Right ventricle myocardium inferior (tissue), 1 donor: ENCODE measurements at regions not wholly inside any gene's neighbourhood (a gene's known extent, or its start where the extent isn't known, plus 50 kb on each side); places are given as distances from the start of the nearest gene placed in this dataset.
"Not testable (repeated sequence)": the region's sequence is repeated elsewhere in the genome, so short reads cannot be mapped to it uniquely, and the experiment has no call there.

Source experiments
- ATAC-seq: fragments of 200-7000 bp; cut with Tn5 transposase; one replicate; pipeline ENCODE4 v1.9.1; 2020; ENCODE audit warnings: mild to moderate bottlenecking, moderate library complexity
- DNase-seq: peaks from one replicate; pipeline ENCODE4 v3.0.0; 2021; ENCODE audit errors: missing footprints
- intact Hi-C: fragments of 100-400 bp; cut with DNase I; formaldehyde crosslinking; loops from one replicate; pipeline ENCODE4 v1.11.0; 2022
- donor health status: DM: no; HTN: yes; CAD: no; lungs with severe emphysema.

DNA sequence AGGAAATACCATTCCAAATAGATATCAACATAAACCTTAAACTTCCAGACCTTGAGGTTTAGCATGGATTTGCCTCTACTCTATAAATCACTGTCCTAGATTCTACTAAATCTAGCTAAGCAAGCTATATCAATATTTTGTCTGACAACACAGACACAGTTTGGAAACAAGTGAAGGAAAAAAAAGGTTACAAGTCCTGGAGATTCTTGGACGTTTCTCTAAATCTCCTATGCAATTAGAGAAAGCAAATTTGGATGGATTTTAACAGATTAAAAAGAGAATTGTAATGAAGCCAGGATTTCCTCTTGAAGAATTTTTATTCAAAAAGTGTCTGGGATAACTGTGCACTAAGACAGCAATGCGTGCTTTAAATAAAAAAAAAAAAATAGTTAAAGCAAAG is 441.1 kb upstream of the DPH6 start:
- ATAC-seq (no peak), DNase-seq (no peak)
- intact Hi-C loops, result no loop called here

DNA sequence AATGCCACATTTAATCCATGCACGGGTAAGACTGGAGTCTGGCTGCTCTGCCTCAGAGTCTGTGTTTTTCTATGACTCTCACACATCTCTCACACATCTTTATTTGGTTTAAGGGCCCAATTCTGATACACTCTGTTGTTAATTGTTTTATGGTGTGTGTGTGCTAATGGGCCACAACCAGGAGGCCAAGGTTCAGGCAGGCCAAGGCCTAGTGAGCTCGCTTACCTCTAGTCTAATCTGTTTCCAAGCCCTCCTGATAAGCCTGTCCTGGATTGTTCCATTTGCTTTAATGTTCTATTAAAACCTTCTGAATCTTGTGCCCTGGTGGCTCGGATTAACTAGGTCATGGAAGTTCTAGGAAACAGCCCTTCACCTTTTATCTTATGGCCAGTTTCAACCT is 445.4 kb upstream of the DPH6 start:
- ATAC-seq (no peak), DNase-seq (no peak)
- intact Hi-C loops, result no loop called here

DNA sequence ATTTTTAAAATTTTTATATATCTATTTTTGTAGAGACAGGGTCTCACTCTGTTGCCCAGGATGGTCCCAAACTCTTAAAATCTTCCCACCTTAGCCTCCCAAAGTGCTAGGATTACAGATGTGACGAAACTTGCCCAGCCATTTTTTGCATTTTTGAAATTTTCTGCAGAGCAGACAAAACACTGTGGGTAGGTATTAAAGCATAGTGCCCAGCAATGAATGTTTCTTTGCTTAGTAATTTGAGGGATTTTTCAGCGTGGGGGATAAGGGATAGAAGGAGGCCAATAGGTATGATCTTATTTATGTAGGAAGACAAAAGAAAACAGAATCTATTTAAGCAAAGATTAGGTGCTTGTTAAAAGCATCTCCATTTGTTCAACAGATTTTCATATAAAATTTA is 446.8 kb upstream of the DPH6 start:
- intact Hi-C loops, result no loop called here
- ATAC-seq (no peak), DNase-seq (no peak)

DNA sequence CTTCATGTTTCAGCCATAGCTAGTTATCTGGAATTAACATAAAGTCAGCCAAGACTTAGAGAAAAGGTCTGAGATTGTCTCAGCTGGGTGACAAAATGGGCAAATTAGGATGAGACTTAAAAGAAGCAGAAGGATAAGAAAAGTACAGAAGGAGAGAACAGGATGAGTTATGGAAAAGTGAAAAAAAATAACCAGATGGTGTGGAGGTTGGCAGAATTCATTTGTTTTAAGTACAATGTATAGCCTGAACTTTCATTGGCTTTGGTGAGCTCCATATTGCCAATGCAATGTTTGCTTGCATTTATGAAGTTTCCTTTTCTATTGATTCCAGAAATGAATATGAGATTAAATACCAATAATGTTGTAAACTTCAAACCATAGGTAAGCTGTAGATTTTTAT is 447.2 kb upstream of the DPH6 start:
- DNase-seq, result no peak
- intact Hi-C loops, result no loop called here
- ATAC-seq, result no peak

DNA sequence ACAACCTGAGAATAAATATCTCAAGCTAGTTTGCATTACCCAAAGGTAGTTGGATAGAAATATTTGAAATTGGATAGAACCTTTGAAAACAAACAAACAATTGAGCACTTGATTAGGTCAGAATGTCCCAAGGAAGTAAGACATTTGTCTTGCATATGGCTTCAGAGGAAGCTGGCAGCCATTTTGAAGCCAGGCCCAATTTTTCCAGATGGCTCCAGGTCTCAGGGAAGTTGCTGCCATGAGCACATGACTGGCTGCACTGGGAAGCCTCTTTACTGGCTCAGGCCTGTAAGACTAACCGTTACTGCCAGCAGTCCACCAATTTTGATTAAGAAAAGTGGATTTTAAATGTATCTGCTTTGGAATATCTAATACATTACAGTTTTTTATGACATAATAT is 448.9 kb upstream of the DPH6 start:
- no peak for ATAC-seq
- intact Hi-C loops, result no loop called here
- no peak for DNase-seq

DNA sequence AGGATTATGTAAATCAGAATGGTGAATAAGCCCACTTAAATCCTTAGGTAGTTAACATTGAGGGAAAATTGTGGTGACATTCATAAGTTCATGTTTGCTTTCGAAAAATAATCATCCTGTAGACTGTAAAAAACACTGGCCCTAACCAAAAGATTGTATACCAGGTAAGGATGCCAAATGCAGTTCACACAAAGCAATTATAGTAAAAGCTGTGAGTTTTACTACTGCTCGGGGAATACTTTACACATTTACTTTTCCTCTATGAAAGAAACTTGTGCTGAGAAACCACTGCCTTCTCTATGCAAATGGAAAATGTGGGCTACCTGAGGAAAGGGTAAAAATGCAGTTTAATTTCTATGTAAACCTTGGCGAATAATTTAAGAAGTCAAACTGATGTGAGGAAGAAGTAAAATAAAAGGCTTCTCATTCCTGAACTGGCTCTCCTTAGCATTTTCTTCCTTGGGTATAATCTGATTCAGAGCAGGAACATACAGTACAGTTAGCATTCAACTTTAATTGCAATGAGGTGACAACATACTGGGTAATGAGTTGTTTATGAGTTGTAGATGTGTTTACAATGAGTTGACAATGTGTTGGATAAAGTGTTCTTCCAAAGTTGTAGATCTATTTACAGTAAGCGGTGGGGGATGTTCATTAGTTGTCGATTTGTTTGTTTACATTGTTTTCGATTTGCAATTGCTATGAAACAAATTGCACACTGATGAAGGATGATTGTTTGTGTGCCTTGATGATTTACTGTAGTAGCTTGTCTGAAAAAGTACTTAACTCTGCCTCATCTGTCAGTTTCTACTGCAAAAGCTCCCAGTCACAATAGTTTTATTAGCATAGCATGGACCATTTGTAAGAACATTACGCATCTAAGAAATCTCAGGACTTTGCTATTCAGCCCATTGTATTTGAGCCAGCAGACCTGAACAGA is 453.0 kb upstream of the DPH6 start:
- ATAC-seq (no peak), DNase-seq (no peak)
- intact Hi-C loops, result no loop called here

DNA sequence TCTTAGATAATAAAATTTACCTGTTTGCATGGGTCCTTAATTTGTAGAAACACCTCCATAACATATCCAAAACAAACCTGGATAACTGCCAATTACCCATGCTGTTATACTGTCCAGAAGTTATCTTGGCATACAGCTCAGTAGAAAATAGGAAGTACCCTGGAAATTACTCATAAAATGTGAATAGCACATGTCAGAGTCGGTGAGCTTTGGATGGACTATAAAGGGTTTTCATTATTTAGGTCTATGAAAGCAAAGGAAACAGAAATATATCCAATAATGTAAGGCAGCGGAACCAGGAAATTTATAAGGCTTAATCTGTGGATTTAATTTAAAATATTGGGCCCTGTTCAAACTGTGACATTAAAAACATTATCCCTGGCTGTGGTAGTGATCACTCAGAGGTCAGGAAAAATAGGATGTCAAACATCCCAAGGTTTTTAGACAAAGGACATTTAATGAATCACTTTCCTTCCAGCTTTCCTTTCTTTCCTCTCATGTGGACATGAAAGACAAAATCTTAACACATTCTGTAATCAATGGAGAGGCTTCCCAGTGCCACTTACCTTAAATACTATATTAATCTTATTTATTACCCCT is 459.0 kb upstream of the DPH6 start:
- intact Hi-C loops, result no loop called here

DNA sequence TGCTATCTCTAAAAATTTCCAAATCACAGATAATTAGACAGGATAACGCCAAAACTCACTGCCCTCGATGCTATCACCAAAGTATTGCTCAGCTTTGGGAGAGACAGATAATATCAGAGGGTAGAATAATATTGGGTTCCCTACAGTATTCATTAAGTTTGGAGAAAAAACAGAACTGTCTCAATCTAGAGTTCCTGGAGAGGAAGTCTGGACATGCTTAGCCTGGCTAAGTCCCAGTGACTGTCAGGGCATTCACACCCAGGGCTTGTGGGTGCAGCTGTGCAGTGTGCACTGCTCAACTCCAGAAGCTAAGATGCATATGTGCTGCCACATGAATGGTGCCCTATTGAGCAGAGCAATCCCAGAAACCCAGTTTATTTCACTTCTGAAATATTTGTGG is 459.6 kb upstream of the DPH6 start:
- DNase-seq (no peak), ATAC-seq (no peak)
- intact Hi-C loops, result no loop called here

More for the DNA sequence above, 459.0 kb upstream of the DPH6 start:
- DNase-seq, result no peak
- ATAC-seq, result no peak

DNA sequence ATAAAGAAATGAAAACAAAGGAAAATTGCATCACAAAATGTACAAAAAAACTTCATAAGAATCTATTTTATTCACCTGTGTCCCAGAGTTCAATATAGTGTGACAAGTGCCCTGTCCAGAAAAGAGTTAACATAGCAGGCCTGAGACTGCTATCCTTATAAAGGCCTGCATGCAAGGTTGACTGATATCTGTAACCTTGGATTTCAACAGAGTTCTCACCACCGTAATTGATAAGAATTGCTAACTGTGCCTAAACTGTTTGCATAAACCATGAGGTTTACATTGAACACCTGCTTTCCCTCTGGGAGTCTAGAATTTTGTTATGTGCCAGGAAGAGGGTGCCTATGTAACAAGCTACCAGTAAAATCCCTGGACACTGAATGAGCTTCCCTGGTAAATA is 461.7 kb upstream of the DPH6 start:
- ATAC-seq, result no peak

DNA sequence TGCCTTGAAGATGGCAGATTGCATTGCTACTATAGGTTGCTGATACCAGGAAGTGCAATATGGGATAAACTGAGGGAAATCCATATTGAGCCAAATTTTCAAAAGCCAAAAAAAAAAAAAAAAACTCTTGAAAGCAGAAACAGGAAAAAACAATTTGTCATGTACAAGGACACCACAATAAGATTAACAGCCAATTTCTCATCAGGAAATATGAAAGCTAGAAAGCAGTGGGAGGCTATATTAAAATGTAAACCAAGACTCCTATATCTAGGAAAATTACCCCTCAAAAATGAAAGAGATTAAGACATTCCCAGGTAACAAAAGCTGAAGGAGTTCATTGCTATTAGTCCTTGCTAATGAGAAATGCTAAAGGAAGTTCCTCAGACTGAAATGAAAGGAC is 462.8 kb upstream of the DPH6 start:
- DNase-seq, result no peak
- intact Hi-C loops, result no loop called here
- ATAC-seq, result no peak

More for the DNA sequence above, 461.7 kb upstream of the DPH6 start:
- no peak for DNase-seq
- intact Hi-C loops, result no loop called here

DNA sequence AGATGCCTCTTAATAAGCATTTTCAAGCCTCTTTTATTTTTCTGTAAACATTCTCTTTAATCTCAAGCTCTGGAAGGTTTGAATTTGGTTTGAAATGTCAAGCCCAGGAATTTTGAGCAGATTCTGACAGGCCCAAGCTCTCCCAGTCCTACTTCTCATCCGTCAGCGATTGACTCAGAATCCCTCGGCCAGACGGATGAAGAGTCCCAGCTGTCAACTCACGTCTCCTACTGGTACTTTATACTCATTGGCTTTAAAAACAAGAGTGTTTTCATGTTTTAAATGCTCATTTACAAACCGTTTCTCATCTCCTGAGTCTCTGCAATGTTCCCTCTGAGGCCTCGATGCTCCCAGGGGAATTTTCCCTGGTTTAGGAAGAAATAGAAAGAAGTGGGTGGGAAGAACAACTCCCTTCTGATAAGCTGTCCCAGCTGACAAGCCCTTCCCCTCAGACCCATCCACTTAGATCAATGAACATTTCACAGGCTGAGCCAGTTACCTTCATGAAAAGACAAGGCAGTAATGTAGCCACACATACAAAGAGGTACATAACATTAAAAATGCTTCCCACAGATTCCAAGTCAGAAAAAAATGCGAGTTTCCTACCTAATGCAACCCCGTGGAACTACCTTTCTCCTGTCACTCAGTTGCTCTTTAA is 478.2 kb upstream of the DPH6 start:
- DNase-seq (no peak), ATAC-seq (no peak)
- intact Hi-C loops, result no loop called here

DNA sequence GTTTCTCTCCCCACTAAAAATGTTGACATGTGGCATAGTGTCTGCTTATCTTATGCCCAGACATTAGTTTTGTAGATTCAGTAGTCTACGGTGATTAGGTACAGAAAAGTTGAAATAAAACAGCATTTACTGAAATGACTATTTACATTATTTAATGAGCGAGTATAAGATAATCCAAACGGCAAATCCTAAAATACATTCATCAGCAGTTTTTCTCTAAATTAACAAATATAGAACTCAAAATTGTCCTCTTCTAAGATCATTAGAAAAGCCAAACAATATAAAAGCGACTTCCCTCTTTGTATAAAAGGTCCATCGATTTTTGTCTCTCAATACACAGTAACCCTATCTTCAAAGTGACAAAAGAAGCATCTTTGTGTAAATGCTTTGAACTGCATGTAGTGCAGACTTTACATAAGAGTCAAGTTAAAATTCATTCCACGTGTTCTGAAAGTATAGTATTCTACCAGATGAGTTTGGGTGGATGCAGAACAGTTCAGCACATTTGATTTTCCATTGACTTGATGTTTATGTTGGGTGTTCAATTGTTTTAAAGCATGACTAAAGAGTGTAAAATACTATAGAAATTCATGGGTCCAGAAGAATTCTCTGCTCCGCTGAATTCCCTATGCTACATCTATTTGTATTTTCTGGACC is 480.8 kb upstream of the DPH6 start:
- no peak for DNase-seq
- ATAC-seq, result no peak
- intact Hi-C loops, result no loop called here

DNA sequence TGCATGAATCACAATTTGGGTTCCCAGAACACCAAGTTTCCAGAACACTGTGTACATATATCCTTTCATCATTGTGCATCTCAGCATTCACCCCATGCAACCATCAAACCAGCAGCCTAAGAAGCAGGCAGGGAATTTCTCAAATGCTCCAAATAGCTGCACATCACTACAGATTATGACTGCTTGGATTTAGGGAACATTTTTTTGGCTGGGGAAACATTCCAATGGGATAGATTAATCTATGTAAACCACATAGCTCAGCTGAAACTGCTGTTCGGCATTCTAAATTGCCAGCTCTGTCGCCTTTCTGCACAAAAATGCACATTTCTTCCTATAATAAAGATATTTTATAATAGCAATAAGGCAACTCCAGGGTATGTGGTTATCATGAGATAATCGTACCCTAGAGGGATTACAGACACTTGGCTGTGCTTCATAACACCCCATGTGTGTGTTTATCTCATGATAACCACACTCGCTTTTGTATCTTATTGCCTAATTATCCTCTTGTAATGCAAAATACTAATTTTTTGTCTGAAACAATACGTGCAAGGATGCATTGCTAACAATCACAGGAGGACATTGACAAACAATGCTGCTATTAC is 483.7 kb upstream of the DPH6 start:
- DNase-seq (no peak), ATAC-seq (no peak)
- intact Hi-C loops, result no loop called here

DNA sequence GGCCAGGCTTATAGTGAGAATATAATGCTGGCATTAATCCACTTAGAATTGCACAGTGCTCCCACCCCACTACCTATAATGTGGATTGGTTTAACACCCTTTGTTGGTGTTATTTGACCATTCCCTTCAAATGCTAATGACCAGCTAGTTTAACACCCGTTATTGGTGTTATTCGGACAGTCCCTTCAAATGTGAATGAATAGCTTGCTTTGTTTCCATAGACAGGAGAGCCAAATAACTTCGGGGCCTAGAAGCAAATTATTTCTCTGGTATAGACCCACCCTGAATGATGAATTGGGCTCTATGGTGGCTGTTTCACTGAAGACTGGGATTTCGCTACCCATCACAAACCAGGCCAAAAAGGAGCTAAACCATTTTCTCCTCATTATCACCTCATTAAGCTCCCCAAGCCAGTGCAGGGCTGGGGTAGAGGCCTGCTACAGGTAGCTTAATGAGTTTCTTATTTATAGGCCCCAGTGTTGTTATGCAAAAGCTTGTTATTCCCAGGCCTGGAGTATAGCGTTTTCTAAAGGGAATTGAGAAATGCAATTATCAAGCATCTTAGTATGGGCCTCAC is 494.1 kb upstream of the DPH6 start:
- ATAC-seq, result no peak
- no peak for DNase-seq
- intact Hi-C loops, result no loop called here

DNA sequence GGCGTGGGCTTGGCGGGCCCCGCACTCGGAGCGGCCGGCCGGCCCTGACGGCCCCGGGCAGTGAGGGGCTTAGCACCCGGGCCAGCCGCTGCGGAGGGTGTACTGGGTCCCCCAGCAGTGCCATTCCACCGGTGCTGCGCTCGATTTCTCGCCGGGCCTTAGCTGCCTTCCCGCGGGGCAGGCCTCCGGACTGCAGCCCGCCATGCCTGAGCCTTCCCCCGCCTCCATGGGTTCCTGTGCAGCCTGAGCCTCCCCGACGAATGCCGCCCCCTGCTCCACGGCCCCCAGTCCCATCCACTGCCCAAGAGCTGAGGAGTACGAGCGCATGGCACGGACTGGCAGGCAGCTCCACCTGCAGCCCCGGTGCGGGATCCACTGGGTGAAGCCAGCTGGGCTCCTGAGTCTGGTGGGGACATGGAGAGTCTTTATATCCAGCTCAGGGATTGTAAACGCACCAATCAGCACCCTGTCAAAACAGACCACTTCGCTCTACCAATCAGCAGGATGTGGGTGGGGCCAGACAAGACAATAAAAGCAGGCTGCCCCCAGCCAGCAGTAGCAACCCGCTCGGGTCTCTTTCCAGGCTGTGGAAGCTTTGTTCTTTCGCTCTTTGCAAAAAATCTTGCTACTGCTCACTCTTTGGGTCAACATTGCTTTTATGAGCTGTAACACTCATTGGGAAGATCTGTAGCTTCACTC is 501.2 kb upstream of the DPH6 start:
- DNase-seq, intact Hi-C loops, ATAC-seq: not testable (repeated sequence)

DNA sequence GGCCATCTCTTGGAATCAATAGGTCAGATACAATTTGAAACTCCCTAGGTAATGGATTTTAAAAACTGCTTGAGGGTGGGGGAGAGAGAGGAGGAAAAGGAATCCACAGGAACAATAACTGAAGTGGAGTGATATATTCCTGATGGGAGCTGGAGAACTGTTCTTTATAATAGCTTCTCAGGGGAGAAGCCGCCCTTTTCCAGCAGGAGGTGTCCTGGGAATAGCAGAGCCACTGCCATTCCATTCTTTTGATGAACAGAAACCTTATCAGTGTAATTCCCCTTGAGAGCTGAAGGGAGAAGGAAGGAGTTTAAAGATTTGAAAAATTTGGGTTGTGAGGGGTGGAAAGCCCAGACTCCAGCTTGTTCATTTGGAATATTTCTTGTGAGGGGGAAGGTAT is 504.9 kb upstream of the DPH6 start:
- DNase-seq (no peak), ATAC-seq (no peak)
- intact Hi-C loops, result loop anchor here (10.0 kb wide), 1 partner anchor 1084 kb away; no protein-coding TSS in a partner anchor

DNA sequence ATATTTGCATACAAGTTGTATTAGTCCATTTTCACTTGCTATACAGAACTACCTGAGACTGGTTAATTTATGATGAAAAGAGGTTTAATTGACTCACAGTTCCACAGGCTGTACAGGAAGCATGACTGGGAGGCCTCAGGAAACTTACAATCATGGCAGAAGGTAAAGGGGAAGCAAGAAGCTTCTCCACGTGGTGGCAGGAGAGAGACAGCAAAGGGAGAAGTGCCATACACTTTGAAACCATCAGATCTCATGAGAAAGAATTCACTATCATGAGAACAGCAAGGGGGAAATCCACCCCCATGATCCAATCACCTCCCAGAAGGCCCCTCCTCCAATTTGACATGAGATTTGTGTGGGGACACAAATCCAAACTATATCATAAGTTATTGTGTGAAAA is 506.7 kb upstream of the DPH6 start:
- not testable (repeated sequence) for DNase-seq, ATAC-seq
- intact Hi-C loops, result loop anchor here (10.0 kb wide), 1 partner anchor 1082 kb away; no protein-coding TSS in a partner anchor

DNA sequence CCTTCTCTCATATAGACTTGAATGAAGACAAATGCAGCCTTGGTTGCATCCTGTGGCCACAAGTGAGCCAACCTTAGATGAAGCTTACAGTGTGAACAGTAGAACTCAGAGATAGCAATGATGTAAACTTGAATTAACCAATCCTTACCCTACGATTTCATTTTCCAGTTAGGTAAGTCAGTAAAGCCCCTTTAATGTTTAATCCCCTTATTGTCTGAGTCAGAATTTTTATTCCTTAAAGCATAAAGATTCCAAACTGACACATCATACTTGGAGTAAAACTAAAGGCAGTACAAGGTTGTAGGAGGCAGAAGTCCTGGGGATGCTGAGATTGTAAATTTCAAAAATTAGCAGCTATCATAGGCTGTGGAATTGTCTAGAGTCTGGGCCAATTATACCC is 507.8 kb upstream of the DPH6 start:
- intact Hi-C loops, result loop anchor here (10.0 kb wide), 1 partner anchor 1081 kb away; no protein-coding TSS in a partner anchor
- no peak for ATAC-seq
- no peak for DNase-seq
